Testis (tissue), 2 donors: ENCODE measurements at regions not wholly inside any gene's neighbourhood (a gene's known extent, or its start where the extent isn't known, plus 50 kb on each side); places are given as distances from the start of the nearest gene placed in this dataset.

Experiments
- DNase-seq: peaks from one replicate; pipeline ENCODE4 v3.0.0-alpha.2; 2019
- H3K27ac ChIP-seq, 2 donors: fragments of 200-600 bp; sonication (generic); one replicate each; pipeline ENCODE4 v1.5.1; 2019
- H3K27me3 ChIP-seq: fragments of 200-600 bp; sonication (generic); one replicate; pipeline ENCODE4 v1.5.1; 2019
- H3K36me3 ChIP-seq: fragments of 200-600 bp; sonication (generic); one replicate; pipeline ENCODE4 v1.5.1; 2017; ENCODE audit warnings: low read depth; ENCODE audit errors: missing control alignments
- H3K4me1 ChIP-seq: fragments of 200-600 bp; sonication (generic); one replicate; pipeline ENCODE4 v1.5.1; 2019
- H3K4me3 ChIP-seq, 2 donors: fragments of 200-600 bp; sonication (generic); one replicate each; pipeline ENCODE4 v1.5.1; 2017 to 2019
- H3K9me3 ChIP-seq: fragments of 200-600 bp; sonication (generic); one replicate; pipeline ENCODE4 v1.5.1; 2017
- POLR2A ChIP-seq: fragments of 450-650 bp; IDR thresholded peaks from one replicate; pipeline ENCODE4 v1.6.1; 2017; ENCODE audit warnings: antibody characterized with exemption, mild to moderate bottlenecking, moderate library complexity
- WGBS, 2 donors: methylation state at CpG; one replicate each; pipeline ENCODE4 v1.1.5; 2018; 5-methylcytosine and 5-hydroxymethylcytosine counted together
- intact Hi-C: fragments of 100-400 bp; cut with DNase I; formaldehyde crosslinking; loops from one replicate; pipeline ENCODE4 v1.15.1; 2023; ENCODE audit warnings: low total_unique reads
- TF ChIP-seq, protein P1 (sequence below), 3 experiments: fragments of 450-650 bp in 2 of 3; fragments of 200-600 bp in 1 of 3; sonication (generic) in 1 of 3; IDR thresholded peaks; one replicate each; pipeline ENCODE4 v1.5.1; 2016 to 2019; ENCODE audit warnings: antibody characterized with exemption in 3 of 3, mild to moderate bottlenecking in 2 of 3, moderate library complexity in 1 of 3

GRCh38 chr9:80163889-80164288, 592.1 kb downstream of the TLE4 start:
- Histone ChIP-seq H3K27me3 (no peaks in the 10 kb centered on the region), H3K4me3 (no peak overlapping the region), H3K36me3 (no peaks in the 10 kb centered on the region), H3K4me1 (no peaks in the 10 kb centered on the region), H3K27ac (no peak overlapping the region), H3K9me3 (no peaks in the 10 kb centered on the region)
- WGBS, 2 donors: 89 to 92% methylated on average over 4 of the region's 4 CpGs
- intact Hi-C loops: no loop called here
- TF ChIP-seq, protein P1, sequence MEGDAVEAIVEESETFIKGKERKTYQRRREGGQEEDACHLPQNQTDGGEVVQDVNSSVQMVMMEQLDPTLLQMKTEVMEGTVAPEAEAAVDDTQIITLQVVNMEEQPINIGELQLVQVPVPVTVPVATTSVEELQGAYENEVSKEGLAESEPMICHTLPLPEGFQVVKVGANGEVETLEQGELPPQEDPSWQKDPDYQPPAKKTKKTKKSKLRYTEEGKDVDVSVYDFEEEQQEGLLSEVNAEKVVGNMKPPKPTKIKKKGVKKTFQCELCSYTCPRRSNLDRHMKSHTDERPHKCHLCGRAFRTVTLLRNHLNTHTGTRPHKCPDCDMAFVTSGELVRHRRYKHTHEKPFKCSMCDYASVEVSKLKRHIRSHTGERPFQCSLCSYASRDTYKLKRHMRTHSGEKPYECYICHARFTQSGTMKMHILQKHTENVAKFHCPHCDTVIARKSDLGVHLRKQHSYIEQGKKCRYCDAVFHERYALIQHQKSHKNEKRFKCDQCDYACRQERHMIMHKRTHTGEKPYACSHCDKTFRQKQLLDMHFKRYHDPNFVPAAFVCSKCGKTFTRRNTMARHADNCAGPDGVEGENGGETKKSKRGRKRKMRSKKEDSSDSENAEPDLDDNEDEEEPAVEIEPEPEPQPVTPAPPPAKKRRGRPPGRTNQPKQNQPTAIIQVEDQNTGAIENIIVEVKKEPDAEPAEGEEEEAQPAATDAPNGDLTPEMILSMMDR (IDR thresholded peaks at IDR 0.05): no peak
- no peak for TF ChIP-seq POLR2A
- DNase-seq: no peak

GRCh38 chr9:80158554-80159170, 586.9 kb downstream of the TLE4 start:
- Histone ChIP-seq H3K4me1 (no peaks in the 10 kb centered on the region), H3K27me3 (no peaks in the 10 kb centered on the region), H3K4me3 (no peak overlapping the region), H3K9me3 (no peaks in the 10 kb centered on the region), H3K36me3 (no peaks in the 10 kb centered on the region), H3K27ac (no peak overlapping the region)
- no peak for DNase-seq
- 36 to 40% methylated on average over 4 of the region's 4 CpGs for WGBS, 2 donors
- TF ChIP-seq, protein P1 (IDR thresholded peaks at IDR 0.05): no peak
- no peak for TF ChIP-seq POLR2A
- intact Hi-C loops: no loop called here

DNA sequence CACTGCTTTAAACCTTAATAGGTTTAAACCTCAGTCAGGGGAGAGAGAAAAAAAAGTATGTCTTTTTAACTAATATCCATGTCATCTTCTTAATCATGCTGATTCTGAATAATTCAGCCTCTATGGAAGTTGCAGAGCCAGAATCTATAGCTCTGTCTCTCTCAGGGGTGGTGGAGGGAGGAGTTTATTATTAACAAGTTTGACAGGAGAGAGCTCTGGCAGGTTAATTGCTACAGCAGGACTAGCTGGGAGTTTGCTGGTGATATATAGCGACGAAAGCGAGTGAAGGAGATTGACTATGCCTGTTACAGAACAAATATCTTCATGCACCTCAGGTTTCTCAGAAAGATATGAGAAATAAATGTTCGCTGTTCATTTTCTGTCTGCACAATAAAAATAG, 586.4 kb downstream of the TLE4 start:
- H3K27ac ChIP-seq: no peak overlapping the region
- H3K36me3 ChIP-seq: no peaks in the 10 kb centered on the region
- WGBS, 2 donors: 46 to 51% methylated on average over 4 of the region's 4 CpGs
- no peak overlapping the region for H3K4me3 ChIP-seq
- no peak for DNase-seq
- H3K9me3 ChIP-seq: no peaks in the 10 kb centered on the region
- intact Hi-C loops: no loop called here
- no peaks in the 10 kb centered on the region for H3K4me1 ChIP-seq
- TF ChIP-seq, protein P1 (IDR thresholded peaks at IDR 0.05): no peak
- no peak for TF ChIP-seq POLR2A
- no peaks in the 10 kb centered on the region for H3K27me3 ChIP-seq

- Histone ChIP-seq H3K9me3 (no peaks in the 10 kb centered on the region), H3K27me3 (no peaks in the 10 kb centered on the region), H3K27ac (no peak overlapping the region), H3K4me3 (no peak overlapping the region), H3K4me1 (no peaks in the 10 kb centered on the region), H3K36me3 (no peaks in the 10 kb centered on the region)
- DNase-seq: no peak
- no peak for TF ChIP-seq POLR2A
- TF ChIP-seq, protein P1 (IDR thresholded peaks at IDR 0.05): no peak
- intact Hi-C loops: no loop called here
- WGBS, 2 donors: 54 to 56% methylated on average over 4 of the region's 4 CpGs
Measured at GRCh38 chr9:80157561-80157983, 585.8 kb downstream of the TLE4 start.
